ENCODE measurements at regions not wholly inside any gene's neighbourhood (a gene's known extent, or its start where the extent isn't known, plus 50 kb on each side); places are given as distances from the start of the nearest gene placed in this dataset.

- TF ChIP-seq CTCF (optimal IDR thresholded peaks at IDR 0.05 in 1 of 3, IDR thresholded peaks at IDR 0.05 in 1 of 3, conservative IDR thresholded peaks at IDR 0.05 in 1 of 3; ENCODE audit: extremely low read depth in 1 of 3, insufficient read depth in 2 of 3, low read length in 3 of 3), result no peak
- TF ChIP-seq EZH2 (IDR thresholded peaks at IDR 0.05; ENCODE audit: low read length), result no peak
Measured at GRCh38 chrX:8237718-8238117, 66.7 kb upstream of the VCX2 start.
